DND-41 (cell line): ENCODE measurements at regions not wholly inside any gene's neighbourhood (a gene's known extent, or its start where the extent isn't known, plus 50 kb on each side); places are given as distances from the start of the nearest gene placed in this dataset.

Experiments used
- ATAC-seq: fragments of 200-7000 bp; cut with Tn5 transposase; 3 replicates; pipeline ENCODE4 v1.9.1; 2021; ENCODE audit warnings: low read depth; ENCODE audit not compliant: insufficient read depth
- DNase-seq: peaks from one replicate; pipeline ENCODE4 v3.0.0-alpha.2; 2020
- H2AFZ ChIP-seq: 2 replicates; pipeline ENCODE4 v1.6.0; 2012; ENCODE audit warnings: low read depth, low read length
- H3K27ac ChIP-seq: 2 replicates; pipeline ENCODE4 v1.5.1; 2012; ENCODE audit warnings: low read length, inconsistent platforms
- H3K27me3 ChIP-seq: fragments of 200-600 bp; sonication (generic); 2 replicates; pipeline ENCODE4 v1.6.0; 2012; ENCODE audit warnings: low read length, mild to moderate bottlenecking, inconsistent platforms; ENCODE audit not compliant: insufficient read depth, poor library complexity
- H3K36me3 ChIP-seq: 2 replicates; pipeline ENCODE4 v1.5.1; 2012; ENCODE audit warnings: low read length, inconsistent platforms; ENCODE audit not compliant: insufficient read depth
- H3K4me1 ChIP-seq: 2 replicates; pipeline ENCODE4 v1.5.1; 2012; ENCODE audit warnings: mild to moderate bottlenecking, low read length; ENCODE audit not compliant: insufficient read depth
- H3K4me2 ChIP-seq: 2 replicates; pipeline ENCODE4 v1.6.0; 2012; ENCODE audit warnings: mild to moderate bottlenecking, moderate library complexity, low read length, inconsistent platforms; ENCODE audit not compliant: insufficient read depth
- H3K4me3 ChIP-seq, 2 experiments: fragments of 200-600 bp in 1 of 2; shearing (Covaris generic) in 1 of 2; 2 replicates each; pipeline ENCODE4 v1.5.1; 2012 to 2016; ENCODE audit warnings: inconsistent platforms in 2 of 2, low read length in 2 of 2, mild to moderate bottlenecking in 2 of 2, low read depth in 1 of 2, moderate library complexity in 1 of 2
- H3K79me2 ChIP-seq: 2 replicates; pipeline ENCODE4 v1.6.0; 2012; ENCODE audit warnings: low read length, inconsistent platforms; ENCODE audit not compliant: insufficient read depth
- H3K9ac ChIP-seq: 2 replicates; pipeline ENCODE4 v1.6.0; 2012; ENCODE audit warnings: low read depth, mild to moderate bottlenecking, inconsistent platforms, low read length, moderate library complexity
- H3K9me3 ChIP-seq: 2 replicates; pipeline ENCODE4 v1.5.1; 2012; ENCODE audit warnings: low read length, moderate library complexity, mild to moderate bottlenecking, inconsistent platforms; ENCODE audit not compliant: insufficient read depth, severe bottlenecking
- H4K20me1 ChIP-seq: 2 replicates; pipeline ENCODE4 v1.6.0; 2012; ENCODE audit warnings: low read length; ENCODE audit not compliant: insufficient read depth
- EZH2 ChIP-seq: IDR thresholded peaks from 3 replicates; pipeline ENCODE4 v1.6.1; 2012; ENCODE audit warnings: borderline replicate concordance, low read depth, mild to moderate bottlenecking, moderate library complexity, low read length, inconsistent platforms; ENCODE audit not compliant: severe bottlenecking
- TF ChIP-seq, protein P1 (sequence below): IDR thresholded peaks from 2 replicates; pipeline ENCODE4 v1.5.1; 2012; ENCODE audit warnings: borderline replicate concordance, low read length, moderate library complexity, mild to moderate bottlenecking; ENCODE audit not compliant: poor library complexity, severe bottlenecking; ENCODE audit errors: extremely low read depth

DNA sequence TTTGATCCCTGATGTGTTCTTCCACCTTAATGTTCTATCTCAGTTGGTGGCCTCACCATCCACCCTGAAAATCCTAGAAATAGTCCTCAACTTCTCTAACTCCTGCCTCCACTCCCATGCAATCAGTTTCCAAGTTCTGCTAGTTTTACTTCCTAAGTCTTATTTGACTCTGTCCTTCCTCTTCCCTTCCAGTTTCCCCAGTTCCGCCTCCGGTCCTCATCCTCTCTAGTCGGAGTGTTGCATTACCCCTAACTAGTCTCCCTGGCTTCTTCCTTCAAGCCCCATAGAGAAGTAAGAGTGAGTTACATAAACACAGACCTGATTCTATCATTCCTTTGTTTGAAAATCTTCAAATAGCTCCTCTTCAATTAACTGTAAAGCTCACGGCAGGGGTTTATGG, 236.5 kb downstream of the GXYLT1 start:
- Histone ChIP-seq H3K36me3 (no peaks in the 10 kb centered on the region), H3K9ac (no peak overlapping the region), H3K27me3 (no peaks in the 10 kb centered on the region), H3K79me2 (no peaks in the 10 kb centered on the region), H3K4me1 (no peaks in the 10 kb centered on the region), H2AFZ (no peak overlapping the region), H4K20me1 (no peaks in the 10 kb centered on the region), H3K4me3 (no peak overlapping the region), H3K27ac (no peak overlapping the region), H3K9me3 (no peaks in the 10 kb centered on the region), H3K4me2 (no peak overlapping the region)
- DNase-seq (no peak), ATAC-seq (no peak)
- TF ChIP-seq EZH2 = no peak
- TF ChIP-seq, protein P1, sequence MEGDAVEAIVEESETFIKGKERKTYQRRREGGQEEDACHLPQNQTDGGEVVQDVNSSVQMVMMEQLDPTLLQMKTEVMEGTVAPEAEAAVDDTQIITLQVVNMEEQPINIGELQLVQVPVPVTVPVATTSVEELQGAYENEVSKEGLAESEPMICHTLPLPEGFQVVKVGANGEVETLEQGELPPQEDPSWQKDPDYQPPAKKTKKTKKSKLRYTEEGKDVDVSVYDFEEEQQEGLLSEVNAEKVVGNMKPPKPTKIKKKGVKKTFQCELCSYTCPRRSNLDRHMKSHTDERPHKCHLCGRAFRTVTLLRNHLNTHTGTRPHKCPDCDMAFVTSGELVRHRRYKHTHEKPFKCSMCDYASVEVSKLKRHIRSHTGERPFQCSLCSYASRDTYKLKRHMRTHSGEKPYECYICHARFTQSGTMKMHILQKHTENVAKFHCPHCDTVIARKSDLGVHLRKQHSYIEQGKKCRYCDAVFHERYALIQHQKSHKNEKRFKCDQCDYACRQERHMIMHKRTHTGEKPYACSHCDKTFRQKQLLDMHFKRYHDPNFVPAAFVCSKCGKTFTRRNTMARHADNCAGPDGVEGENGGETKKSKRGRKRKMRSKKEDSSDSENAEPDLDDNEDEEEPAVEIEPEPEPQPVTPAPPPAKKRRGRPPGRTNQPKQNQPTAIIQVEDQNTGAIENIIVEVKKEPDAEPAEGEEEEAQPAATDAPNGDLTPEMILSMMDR = no peak

DNA sequence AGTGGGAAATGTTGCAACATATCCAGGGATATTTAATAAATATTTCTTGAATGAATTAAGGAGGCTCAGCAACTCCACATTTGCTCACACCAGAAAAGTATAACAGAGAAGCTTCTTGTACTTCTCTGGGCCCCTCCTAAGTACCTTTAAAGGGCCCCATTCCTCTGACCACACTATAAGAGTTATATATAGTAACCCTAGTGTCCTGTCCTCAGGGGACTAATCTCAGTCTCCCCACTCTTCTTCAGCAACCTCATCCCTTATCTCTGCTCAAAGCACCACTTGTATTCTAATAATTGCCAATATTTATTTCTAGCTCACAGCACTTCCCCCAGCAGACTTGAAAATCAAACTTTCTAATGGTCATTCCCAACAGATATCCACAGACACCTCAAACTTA, 237.1 kb downstream of the GXYLT1 start:
- no peaks in the 10 kb centered on the region for H3K79me2 ChIP-seq
- no peaks in the 10 kb centered on the region for H3K4me1 ChIP-seq
- no peaks in the 10 kb centered on the region for H3K36me3 ChIP-seq
- TF ChIP-seq EZH2 = no peak
- TF ChIP-seq, protein P1 = no peak
- no peak overlapping the region for H3K4me2 ChIP-seq
- H2AFZ ChIP-seq = no peak overlapping the region
- no peaks in the 10 kb centered on the region for H4K20me1 ChIP-seq
- no peak overlapping the region for H3K4me3 ChIP-seq
- H3K9ac ChIP-seq = no peak overlapping the region
- no peak for ATAC-seq
- no peak overlapping the region for H3K27ac ChIP-seq
- no peak for DNase-seq
- H3K27me3 ChIP-seq = no peaks in the 10 kb centered on the region
- no peaks in the 10 kb centered on the region for H3K9me3 ChIP-seq

DNA sequence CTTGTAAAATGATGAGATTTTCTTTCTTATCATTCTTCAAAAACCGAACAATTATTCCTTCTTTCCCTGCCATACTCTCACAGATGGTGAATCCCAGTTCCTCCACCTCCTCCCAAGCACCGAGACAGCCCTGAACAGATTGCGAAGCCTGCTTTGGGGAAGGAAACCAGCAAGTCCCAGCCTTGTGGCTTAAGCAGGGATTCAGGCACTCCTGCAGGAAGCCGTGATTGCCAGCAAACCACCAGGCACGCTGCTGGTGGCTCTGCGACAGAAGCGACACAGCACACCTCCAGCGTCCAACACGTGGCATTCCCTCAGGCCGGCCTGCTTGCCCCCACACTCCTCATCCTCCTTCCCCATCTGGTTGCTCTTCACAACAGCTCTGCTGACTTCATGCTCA, 237.7 kb downstream of the GXYLT1 start:
- Histone ChIP-seq H3K79me2 (no peaks in the 10 kb centered on the region), H4K20me1 (no peaks in the 10 kb centered on the region), H2AFZ (no peak overlapping the region), H3K4me1 (no peaks in the 10 kb centered on the region), H3K4me2 (no peak overlapping the region), H3K9ac (no peak overlapping the region), H3K4me3 (no peak overlapping the region), H3K9me3 (no peaks in the 10 kb centered on the region), H3K36me3 (no peaks in the 10 kb centered on the region), H3K27ac (no peak overlapping the region), H3K27me3 (no peaks in the 10 kb centered on the region)
- DNase-seq (no peak), ATAC-seq (no peak)
- TF ChIP-seq, protein P1 = no peak
- no peak for TF ChIP-seq EZH2

DNA sequence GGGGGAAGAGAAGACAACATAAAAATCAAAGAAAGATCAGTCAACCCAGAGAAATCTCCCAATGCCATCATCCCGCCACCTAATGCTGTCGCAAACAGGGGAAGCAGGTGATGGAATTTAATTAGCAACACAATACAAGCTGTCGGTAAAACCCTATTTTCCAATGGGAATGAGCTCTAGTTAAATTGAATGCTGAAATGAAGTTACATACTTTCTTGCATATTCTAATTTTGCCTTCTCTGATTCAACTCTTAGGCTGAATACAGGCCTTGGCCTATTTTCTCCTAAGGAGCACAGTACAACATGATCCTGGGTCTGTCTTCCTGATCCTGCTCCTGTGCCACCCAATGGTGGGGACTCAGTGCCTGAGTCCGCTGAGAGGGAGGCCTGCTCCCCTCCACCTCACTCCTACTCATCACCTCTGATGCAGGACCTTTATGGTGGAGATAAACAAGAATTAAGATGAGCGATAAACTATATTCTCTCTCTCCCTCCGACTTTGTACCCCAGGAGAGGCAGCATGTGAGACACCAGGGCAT, 238.8 kb downstream of the GXYLT1 start:
- H3K36me3 ChIP-seq = no peaks in the 10 kb centered on the region
- no peaks in the 10 kb centered on the region for H3K79me2 ChIP-seq
- no peaks in the 10 kb centered on the region for H3K4me1 ChIP-seq
- H3K4me3 ChIP-seq = no peak overlapping the region
- H3K27me3 ChIP-seq = no peaks in the 10 kb centered on the region
- ATAC-seq = no peak
- no peak for TF ChIP-seq EZH2
- TF ChIP-seq, protein P1 = no peak
- DNase-seq = no peak
- H3K9me3 ChIP-seq = no peaks in the 10 kb centered on the region
- no peaks in the 10 kb centered on the region for H4K20me1 ChIP-seq
- no peak overlapping the region for H2AFZ ChIP-seq
- H3K4me2 ChIP-seq = no peak overlapping the region
- no peak overlapping the region for H3K9ac ChIP-seq
- no peak overlapping the region for H3K27ac ChIP-seq
